Colonic mucosa (tissue), 4 donors: ENCODE measurements at regions not wholly inside any gene's neighbourhood (a gene's known extent, or its start where the extent isn't known, plus 50 kb on each side); places are given as distances from the start of the nearest gene placed in this dataset.

Source experiments
- DNase-seq: peaks from one replicate; pipeline ENCODE4 v3.0.0-alpha.2; 2020
- H3K27ac ChIP-seq: fragments of 200-600 bp; one replicate; pipeline ENCODE4 v1.8.0; 2021
- H3K27me3 ChIP-seq: fragments of 200-600 bp; one replicate; pipeline ENCODE4 v1.8.0; 2021
- H3K36me3 ChIP-seq: fragments of 200-600 bp; one replicate; pipeline ENCODE4 v1.8.0; 2021
- H3K4me1 ChIP-seq: fragments of 200-600 bp; one replicate; pipeline ENCODE4 v1.8.0; 2021; ENCODE audit warnings: mild to moderate bottlenecking
- H3K4me3 ChIP-seq: fragments of 200-600 bp; one replicate; pipeline ENCODE4 v1.8.0; 2021
- H3K9ac ChIP-seq, 2 donors: one replicate each; pipeline ENCODE4 v1.7.0; 2013; ENCODE audit warnings: control low read depth in 2 of 2, low read depth in 2 of 2, low read length in 2 of 2
- H3K9me3 ChIP-seq: fragments of 200-600 bp; one replicate; pipeline ENCODE4 v1.8.0; 2021
- intact Hi-C: fragments of 100-400 bp; cut with DNase I; formaldehyde crosslinking; loops from one replicate; pipeline ENCODE4 v1.14.1; 2022
- TF ChIP-seq, protein P1 (sequence below): fragments of 200-600 bp; IDR thresholded peaks from one replicate; pipeline ENCODE4 v1.8.0; 2022; ENCODE audit warnings: antibody characterized with exemption, mild to moderate bottlenecking
- donor health status: healthy.
- donor health status: DM: no; HTN: no; CAD: no.
- donor health status: DM: no; HTN: no; CAD: no.

GRCh38 chr16:85402910-85403692, 210.0 kb upstream of the GSE1 start:
- TF ChIP-seq, protein P1, sequence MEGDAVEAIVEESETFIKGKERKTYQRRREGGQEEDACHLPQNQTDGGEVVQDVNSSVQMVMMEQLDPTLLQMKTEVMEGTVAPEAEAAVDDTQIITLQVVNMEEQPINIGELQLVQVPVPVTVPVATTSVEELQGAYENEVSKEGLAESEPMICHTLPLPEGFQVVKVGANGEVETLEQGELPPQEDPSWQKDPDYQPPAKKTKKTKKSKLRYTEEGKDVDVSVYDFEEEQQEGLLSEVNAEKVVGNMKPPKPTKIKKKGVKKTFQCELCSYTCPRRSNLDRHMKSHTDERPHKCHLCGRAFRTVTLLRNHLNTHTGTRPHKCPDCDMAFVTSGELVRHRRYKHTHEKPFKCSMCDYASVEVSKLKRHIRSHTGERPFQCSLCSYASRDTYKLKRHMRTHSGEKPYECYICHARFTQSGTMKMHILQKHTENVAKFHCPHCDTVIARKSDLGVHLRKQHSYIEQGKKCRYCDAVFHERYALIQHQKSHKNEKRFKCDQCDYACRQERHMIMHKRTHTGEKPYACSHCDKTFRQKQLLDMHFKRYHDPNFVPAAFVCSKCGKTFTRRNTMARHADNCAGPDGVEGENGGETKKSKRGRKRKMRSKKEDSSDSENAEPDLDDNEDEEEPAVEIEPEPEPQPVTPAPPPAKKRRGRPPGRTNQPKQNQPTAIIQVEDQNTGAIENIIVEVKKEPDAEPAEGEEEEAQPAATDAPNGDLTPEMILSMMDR = no peak
- no peak overlapping the region for H3K27ac ChIP-seq
- no peaks in the 10 kb centered on the region for H3K27me3 ChIP-seq
- H3K4me1 ChIP-seq = no peaks in the 10 kb centered on the region
- no peak overlapping the region for H3K9ac ChIP-seq
- intact Hi-C loops = no loop called here
- no peaks in the 10 kb centered on the region for H3K9me3 ChIP-seq
- no peaks in the 10 kb centered on the region for H3K36me3 ChIP-seq
- H3K4me3 ChIP-seq = no peak overlapping the region
- DNase-seq = peak; percentile 20

- no peak overlapping the region for H3K27ac ChIP-seq
- H3K36me3 ChIP-seq = no peaks in the 10 kb centered on the region
- H3K9me3 ChIP-seq = no peaks in the 10 kb centered on the region
- TF ChIP-seq, protein P1 = no peak
- H3K4me3 ChIP-seq = no peak overlapping the region
- DNase-seq = peak; percentile 11
- H3K9ac ChIP-seq = no peak overlapping the region
- intact Hi-C loops = no loop called here
- H3K4me1 ChIP-seq = no peaks in the 10 kb centered on the region
- no peaks in the 10 kb centered on the region for H3K27me3 ChIP-seq
Observed at GRCh38 chr16:85403693-85404092, 209.4 kb upstream of the GSE1 start.

GRCh38 chr16:85412911-85413520, 200.1 kb upstream of the GSE1 start:
- Histone ChIP-seq H3K36me3 (no peaks in the 10 kb centered on the region), H3K9ac (no peak overlapping the region), H3K27ac (no peak overlapping the region), H3K27me3 (no peaks in the 10 kb centered on the region), H3K4me1 (no peaks in the 10 kb centered on the region), H3K9me3 (no peaks in the 10 kb centered on the region), H3K4me3 (no peak overlapping the region)
- intact Hi-C loops = no loop called here
- no peak for DNase-seq
- TF ChIP-seq, protein P1 = no peak

DNA sequence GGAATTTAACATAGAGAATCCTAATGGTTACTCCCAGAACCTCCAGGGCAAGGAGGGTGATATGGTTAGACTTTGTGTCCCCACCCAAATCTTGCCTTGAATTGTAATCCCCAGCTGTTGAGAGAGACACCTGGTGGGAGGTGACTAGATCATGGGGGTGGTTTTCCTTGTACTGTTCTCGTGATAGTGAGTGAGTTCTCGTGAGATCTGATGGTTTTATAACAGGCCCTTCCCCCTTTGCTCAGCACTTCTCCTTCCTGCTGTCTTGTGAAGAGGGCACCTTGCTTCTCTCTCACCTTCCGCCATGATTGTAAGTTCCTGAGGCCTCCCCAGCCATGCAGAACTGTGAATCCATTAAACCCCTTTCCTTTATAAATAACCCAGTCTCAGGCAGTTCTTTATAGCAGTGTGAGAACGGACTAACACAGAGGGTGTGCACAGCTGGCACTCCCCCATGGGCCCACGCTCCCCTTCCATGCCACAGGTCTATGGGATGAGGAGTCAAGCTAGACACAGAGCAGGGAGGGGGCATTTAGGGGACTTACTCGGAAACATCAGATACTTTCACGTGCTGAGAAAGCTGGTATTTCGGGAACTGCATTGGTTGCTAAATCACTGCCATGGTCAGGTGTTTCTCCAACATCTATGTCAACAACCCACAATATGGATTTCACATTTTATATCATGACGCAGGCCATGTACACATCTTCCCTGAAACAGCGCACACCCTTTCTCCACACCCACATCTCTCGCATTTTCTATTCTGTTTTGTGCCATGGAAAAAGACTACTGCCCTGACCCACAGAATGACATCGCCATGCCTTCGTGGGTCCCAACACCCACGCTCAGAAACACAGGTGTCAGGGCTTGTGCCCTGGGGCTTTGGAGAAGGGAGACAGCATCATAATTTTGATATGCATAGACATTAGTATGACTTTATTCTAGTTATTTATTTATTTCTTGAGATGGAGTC, 199.1 kb upstream of the GSE1 start:
- Histone ChIP-seq H3K36me3 (no peaks in the 10 kb centered on the region), H3K27me3 (no peaks in the 10 kb centered on the region), H3K27ac (no peak overlapping the region), H3K4me3 (no peak overlapping the region), H3K9ac (no peak overlapping the region), H3K9me3 (no peaks in the 10 kb centered on the region), H3K4me1 (no peaks in the 10 kb centered on the region)
- TF ChIP-seq, protein P1 = no peak
- no peak for DNase-seq
- intact Hi-C loops = no loop called here
